AG04450 (cell line): ENCODE measurements at regions not wholly inside any gene's neighbourhood (a gene's known extent, or its start where the extent isn't known, plus 50 kb on each side); places are given as distances from the start of the nearest gene placed in this dataset.

Experiments
- CTCF ChIA-PET: fragments of 300-600, 350-600 bp; formaldehyde crosslinking; extraction: SDS; loops from one replicate; lab custom pipeline; 2022; ENCODE audit warnings: antibody characterized with exemption, inconsistent platforms; lab: Charles Lee
- POLR2A ChIA-PET: fragments of 350-600 bp; formaldehyde crosslinking; extraction: SDS; loops from one replicate; lab custom pipeline; 2021; ENCODE audit warnings: antibody characterized with exemption, inconsistent platforms; lab: Yijun Ruan, JAX
- DNase-seq: peaks from one replicate; pipeline ENCODE4 v3.0.0-alpha.2; 2011; ENCODE audit warnings: low read depth, low spot score
- H3K27ac ChIP-seq: one replicate; pipeline ENCODE4 v1.5.1; 2012; ENCODE audit warnings: low read depth, low read length, control low read depth
- H3K27me3 ChIP-seq: one replicate; pipeline ENCODE4 v1.6.0; 2012; ENCODE audit warnings: low read length; ENCODE audit not compliant: control insufficient read depth, insufficient read depth
- H3K4me3 ChIP-seq: 2 replicates; pipeline ENCODE4 v1.5.1; 2011; ENCODE audit warnings: mild to moderate bottlenecking, low read depth, low read length, control low read depth
- H3K9me3 ChIP-seq: 2 replicates; pipeline ENCODE4 v1.5.1; 2012; ENCODE audit warnings: low read length; ENCODE audit not compliant: control insufficient read depth, insufficient read depth
- TF ChIP-seq, protein P1 (sequence below): IDR thresholded peaks from 2 replicates; pipeline ENCODE4 v1.5.1; 2011; ENCODE audit warnings: low read depth, low read length, control low read depth, inconsistent platforms

DNA sequence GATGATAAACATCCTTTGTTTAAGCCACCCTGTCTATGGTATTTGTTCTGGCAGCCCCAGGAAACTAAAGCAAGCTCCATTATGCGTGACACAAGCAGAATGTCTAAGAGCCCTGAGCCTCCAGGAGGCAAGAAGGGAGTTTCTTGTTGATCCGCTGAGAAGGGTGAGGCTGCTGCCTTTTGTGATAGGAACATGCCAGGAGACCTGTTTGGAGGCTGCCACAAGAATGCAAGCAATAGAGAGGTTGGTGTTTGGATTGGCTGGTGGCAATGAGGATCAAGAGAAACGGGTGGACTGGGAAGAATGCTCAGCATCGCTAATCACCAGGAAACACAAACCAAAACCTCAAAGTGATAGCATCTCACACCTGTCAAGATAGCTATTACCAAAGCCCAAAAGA is 104.8 kb downstream of the ASB7 start:
- no peak for DNase-seq
- H3K9me3 ChIP-seq = peaks cover 11% of the 10 kb centered on the region; the same call in 1 of the 2 replicates
- TF ChIP-seq, protein P1, sequence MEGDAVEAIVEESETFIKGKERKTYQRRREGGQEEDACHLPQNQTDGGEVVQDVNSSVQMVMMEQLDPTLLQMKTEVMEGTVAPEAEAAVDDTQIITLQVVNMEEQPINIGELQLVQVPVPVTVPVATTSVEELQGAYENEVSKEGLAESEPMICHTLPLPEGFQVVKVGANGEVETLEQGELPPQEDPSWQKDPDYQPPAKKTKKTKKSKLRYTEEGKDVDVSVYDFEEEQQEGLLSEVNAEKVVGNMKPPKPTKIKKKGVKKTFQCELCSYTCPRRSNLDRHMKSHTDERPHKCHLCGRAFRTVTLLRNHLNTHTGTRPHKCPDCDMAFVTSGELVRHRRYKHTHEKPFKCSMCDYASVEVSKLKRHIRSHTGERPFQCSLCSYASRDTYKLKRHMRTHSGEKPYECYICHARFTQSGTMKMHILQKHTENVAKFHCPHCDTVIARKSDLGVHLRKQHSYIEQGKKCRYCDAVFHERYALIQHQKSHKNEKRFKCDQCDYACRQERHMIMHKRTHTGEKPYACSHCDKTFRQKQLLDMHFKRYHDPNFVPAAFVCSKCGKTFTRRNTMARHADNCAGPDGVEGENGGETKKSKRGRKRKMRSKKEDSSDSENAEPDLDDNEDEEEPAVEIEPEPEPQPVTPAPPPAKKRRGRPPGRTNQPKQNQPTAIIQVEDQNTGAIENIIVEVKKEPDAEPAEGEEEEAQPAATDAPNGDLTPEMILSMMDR = no peak
- H3K27me3 ChIP-seq = no peaks in the 10 kb centered on the region
- CTCF ChIA-PET = no interaction called here
- no peak overlapping the region for H3K4me3 ChIP-seq
- POLR2A ChIA-PET = no interaction called here
- no peak overlapping the region for H3K27ac ChIP-seq

DNA sequence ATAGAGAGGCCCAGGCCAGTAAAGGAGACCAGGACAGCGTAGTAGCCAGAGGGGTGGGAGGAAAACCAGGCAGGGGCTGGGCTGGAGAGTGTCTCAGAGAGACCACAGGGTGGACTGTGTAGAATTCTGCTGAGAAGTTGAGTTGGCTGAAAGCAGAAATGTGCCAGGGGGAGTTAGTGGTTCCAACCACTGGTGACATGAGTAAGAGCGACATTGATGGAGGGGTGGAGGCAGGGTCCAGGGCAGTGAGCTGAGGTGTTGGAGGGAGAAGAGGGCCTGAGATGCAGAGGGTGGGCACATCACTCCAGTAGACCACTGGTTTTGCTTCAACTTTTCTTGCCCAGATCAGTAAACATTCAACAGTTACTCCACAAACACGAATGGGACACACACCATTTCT is 106.5 kb downstream of the ASB7 start:
- peaks cover 7% of the 10 kb centered on the region; the same call in 1 of the 2 replicates for H3K9me3 ChIP-seq
- CTCF ChIA-PET = interaction anchor here (1.0 to 1.8 kb wide), 2 partner anchors 37 to 164 kb away, joined by 3 to 5 read pairs; no protein-coding TSS in a partner anchor
- H3K4me3 ChIP-seq = no peak overlapping the region
- TF ChIP-seq, protein P1 = no peak
- no peak for DNase-seq
- POLR2A ChIA-PET = no interaction called here
- no peak overlapping the region for H3K27ac ChIP-seq
- no peaks in the 10 kb centered on the region for H3K27me3 ChIP-seq

DNA sequence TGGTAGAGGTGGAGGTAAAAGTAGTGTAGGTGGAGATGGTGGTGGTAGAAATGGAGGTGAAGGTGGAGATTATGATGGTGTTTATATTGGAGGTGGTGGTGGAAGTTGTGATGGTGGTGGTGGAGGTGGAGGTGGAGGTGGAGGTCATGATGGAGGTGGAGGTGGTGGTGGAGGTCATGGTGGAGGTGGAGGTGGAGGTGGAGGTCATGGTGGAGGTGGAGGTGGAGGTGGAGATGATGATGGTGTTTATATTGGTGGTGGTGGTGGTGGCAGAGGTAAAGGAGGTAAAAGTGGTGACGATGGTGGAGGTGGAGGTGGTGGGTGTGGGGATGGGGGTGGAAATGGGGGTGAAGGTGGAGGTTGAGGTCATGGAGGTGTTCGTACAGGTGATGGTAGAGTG is 107.8 kb downstream of the ASB7 start:
- no peak for DNase-seq
- ChIA-PET POLR2A (interaction anchor here (0.6 kb wide), 1 partner anchor 175 kb away, joined by 3 read pairs; no protein-coding TSS in a partner anchor), CTCF (interaction anchor here (1.8 kb wide), 1 partner anchor 163 kb away, joined by 5 read pairs; no protein-coding TSS in a partner anchor)
- Histone ChIP-seq H3K9me3 (peaks cover 6% of the 10 kb centered on the region; the same call in 1 of the 2 replicates), H3K4me3 (no peak overlapping the region), H3K27ac (no peak overlapping the region), H3K27me3 (no peaks in the 10 kb centered on the region)
- TF ChIP-seq, protein P1 = no peak

DNA sequence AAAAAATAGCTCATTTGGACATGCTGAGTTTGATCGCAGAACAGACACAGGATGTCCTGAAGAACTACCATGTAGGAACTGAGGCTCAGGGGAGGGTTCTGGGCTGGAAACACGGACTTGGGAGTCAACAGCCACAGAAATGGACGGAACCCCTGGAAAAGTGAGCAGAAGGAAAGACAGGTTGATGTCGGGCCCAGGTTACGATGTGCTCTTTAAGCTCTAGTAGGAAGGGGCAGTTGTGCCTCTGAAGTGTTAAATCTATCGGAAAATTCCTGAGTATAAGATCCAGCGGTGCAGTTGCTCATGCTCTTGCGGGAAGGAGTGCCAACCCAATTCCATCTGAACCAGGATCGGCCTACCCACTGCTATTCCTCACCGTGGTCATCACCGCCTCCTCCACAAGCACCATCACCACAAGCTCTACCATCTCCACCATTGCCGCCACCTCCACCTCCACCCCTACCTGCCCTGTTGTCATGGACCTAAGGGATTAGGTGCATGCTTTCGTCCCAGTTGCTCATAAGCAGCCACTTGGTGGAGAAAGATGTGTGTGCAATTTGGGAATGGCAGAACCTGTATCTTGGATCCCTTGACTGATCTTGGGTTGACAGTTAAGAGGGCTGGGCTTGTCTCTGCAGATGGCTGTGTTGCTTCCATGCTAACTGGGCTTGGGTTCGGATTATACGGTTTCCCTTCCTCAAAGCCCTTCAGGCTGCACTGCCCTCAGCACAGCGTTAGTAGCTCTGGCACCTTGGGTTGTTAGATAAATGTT is 108.5 kb downstream of the ASB7 start:
- no peak for DNase-seq
- Histone ChIP-seq H3K4me3 (no peak overlapping the region), H3K9me3 (peaks cover 3% of the 10 kb centered on the region; the same call in 1 of the 2 replicates), H3K27me3 (no peaks in the 10 kb centered on the region), H3K27ac (no peak overlapping the region)
- TF ChIP-seq, protein P1 = no peak
- CTCF ChIA-PET = interaction anchor here (1.2 kb wide), 2 partner anchors 8 to 207 kb away, joined by 3 read pairs; no protein-coding TSS in a partner anchor
- POLR2A ChIA-PET = interaction anchor here (1.4 kb wide), 1 partner anchor 75 kb away, joined by 3 read pairs; no protein-coding TSS in a partner anchor
